ENCODE measurements at regions not wholly inside any gene's neighbourhood (a gene's known extent, or its start where the extent isn't known, plus 50 kb on each side); places are given as distances from the start of the nearest gene placed in this dataset.

DNA sequence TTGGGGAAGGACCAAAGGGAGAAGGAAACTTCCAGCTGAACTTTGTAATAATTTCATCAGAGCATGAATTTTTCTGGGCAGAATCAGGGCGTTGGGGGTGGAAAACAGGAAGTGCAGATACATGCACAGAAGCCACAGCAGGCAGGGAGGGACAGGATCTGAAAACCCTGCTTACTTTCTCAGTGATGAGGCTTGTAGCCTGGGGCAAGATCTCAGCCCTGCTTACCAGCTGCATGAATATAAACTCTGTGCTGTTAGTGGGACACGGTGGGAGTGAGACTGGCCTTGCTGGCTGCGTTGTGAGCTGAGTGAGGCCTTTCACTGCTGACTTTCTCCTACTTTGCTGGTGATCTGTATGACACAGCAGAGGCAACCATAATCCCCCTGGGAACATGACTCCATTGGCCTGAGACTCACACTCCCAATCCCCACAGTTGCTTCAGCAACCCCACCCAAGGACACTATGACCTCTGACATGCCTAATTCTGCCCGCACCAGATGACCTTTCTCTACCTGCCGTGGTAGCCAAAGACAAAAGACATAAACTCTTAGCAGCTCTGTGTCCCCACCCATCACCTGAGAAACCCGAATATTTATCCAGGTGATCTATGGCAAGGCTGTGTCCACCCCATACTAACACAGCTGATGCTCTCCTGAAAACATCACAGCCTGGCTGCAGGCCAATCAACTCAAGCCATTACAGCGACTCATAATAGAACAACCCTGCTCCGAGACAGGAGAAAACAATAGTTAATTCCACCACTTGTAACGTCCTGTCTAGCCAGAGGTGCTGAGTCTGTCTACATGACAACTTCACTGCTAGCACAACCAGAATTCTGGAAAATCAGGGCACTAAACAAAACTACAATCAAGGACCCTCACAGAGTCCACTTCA, 190.7 kb upstream of the CHRM2 start:
- TF ChIP-seq, protein P1, sequence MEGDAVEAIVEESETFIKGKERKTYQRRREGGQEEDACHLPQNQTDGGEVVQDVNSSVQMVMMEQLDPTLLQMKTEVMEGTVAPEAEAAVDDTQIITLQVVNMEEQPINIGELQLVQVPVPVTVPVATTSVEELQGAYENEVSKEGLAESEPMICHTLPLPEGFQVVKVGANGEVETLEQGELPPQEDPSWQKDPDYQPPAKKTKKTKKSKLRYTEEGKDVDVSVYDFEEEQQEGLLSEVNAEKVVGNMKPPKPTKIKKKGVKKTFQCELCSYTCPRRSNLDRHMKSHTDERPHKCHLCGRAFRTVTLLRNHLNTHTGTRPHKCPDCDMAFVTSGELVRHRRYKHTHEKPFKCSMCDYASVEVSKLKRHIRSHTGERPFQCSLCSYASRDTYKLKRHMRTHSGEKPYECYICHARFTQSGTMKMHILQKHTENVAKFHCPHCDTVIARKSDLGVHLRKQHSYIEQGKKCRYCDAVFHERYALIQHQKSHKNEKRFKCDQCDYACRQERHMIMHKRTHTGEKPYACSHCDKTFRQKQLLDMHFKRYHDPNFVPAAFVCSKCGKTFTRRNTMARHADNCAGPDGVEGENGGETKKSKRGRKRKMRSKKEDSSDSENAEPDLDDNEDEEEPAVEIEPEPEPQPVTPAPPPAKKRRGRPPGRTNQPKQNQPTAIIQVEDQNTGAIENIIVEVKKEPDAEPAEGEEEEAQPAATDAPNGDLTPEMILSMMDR (IDR thresholded peaks at IDR 0.05; ENCODE audit: low read length): no peak
- no peak for TF ChIP-seq EZH2 (IDR thresholded peaks at IDR 0.05; ENCODE audit: borderline replicate concordance, low read length)

All from OCI-LY1 (cell line).